Esophagus (tissue), 2 donors: ENCODE measurements at regions not wholly inside any gene's neighbourhood (a gene's known extent, or its start where the extent isn't known, plus 50 kb on each side); places are given as distances from the start of the nearest gene placed in this dataset.
"Not testable (repeated sequence)": the region's sequence is repeated elsewhere in the genome, so short reads cannot be mapped to it uniquely, and the experiment has no call there.

Experiments
- H3K27ac ChIP-seq, 2 donors: one replicate each; pipeline ENCODE4 v1.5.1; 2013; ENCODE audit warnings: low read depth in 2 of 2, mild to moderate bottlenecking in 2 of 2, inconsistent platforms in 1 of 2, low read length in 1 of 2, moderate library complexity in 1 of 2
- H3K27me3 ChIP-seq, 2 donors: one replicate each; pipeline ENCODE4 v1.6.1; 2013; ENCODE audit warnings: low read length in 2 of 2, control low read depth in 1 of 2, mild to moderate bottlenecking in 1 of 2; ENCODE audit not compliant: insufficient read depth in 2 of 2, control insufficient read depth in 1 of 2
- H3K36me3 ChIP-seq, 2 donors: one replicate each; pipeline ENCODE4 v1.6.1; 2013; ENCODE audit warnings: low read length in 1 of 2; ENCODE audit not compliant: control insufficient read depth in 2 of 2, insufficient read depth in 2 of 2
- H3K4me1 ChIP-seq, 2 donors: one replicate each; pipeline ENCODE4 v1.6.1; 2013; ENCODE audit warnings: low read length in 1 of 2; ENCODE audit not compliant: control insufficient read depth in 2 of 2, insufficient read depth in 2 of 2
- H3K4me3 ChIP-seq, 2 donors: one replicate each; pipeline ENCODE4 v1.5.1; 2013; ENCODE audit warnings: low read length in 2 of 2, mild to moderate bottlenecking in 2 of 2, low read depth in 1 of 2, moderate library complexity in 1 of 2
- H3K9me3 ChIP-seq, 2 donors: one replicate each; pipeline ENCODE4 v1.6.1; 2013; ENCODE audit warnings: mild to moderate bottlenecking in 2 of 2, low read depth in 1 of 2, low read length in 1 of 2, moderate library complexity in 1 of 2; ENCODE audit not compliant: control insufficient read depth in 2 of 2, insufficient read depth in 1 of 2
- WGBS, 2 donors: extraction: QIAGEN DNeasy Blood & Tissue Kit; methylation state at CpG; one replicate each; pipeline ENCODE4 v1.1.7; 2013; 5-methylcytosine and 5-hydroxymethylcytosine counted together
- donor health status: healthy with polysubstance abuse.
- donor health status: Bipolar disorder and iron deficiency.

GRCh38 chr3:139260793-139261736, 82.8 kb upstream of the MRPS22 start:
- Histone ChIP-seq H3K27me3 (no peaks in the 10 kb centered on the region), H3K36me3 (no peaks in the 10 kb centered on the region), H3K27ac (no peak overlapping the region), H3K9me3 (no peaks in the 10 kb centered on the region), H3K4me3 (no peak overlapping the region), H3K4me1 (no peaks in the 10 kb centered on the region)
- 75% methylated on average over 8 of the region's 8 CpGs for WGBS, 2 donors

GRCh38 chr3:139261754-139262586, 81.8 kb upstream of the MRPS22 start:
- Histone ChIP-seq H3K27me3 (no peaks in the 10 kb centered on the region), H3K27ac (no peak overlapping the region), H3K4me1 (no peaks in the 10 kb centered on the region), H3K36me3 (no peaks in the 10 kb centered on the region), H3K4me3 (no peak overlapping the region), H3K9me3 (no peaks in the 10 kb centered on the region)
- 85 to 86% methylated on average over 7 of the region's 7 CpGs for WGBS, 2 donors

GRCh38 chr3:139263798-139264197, 80.0 kb upstream of the MRPS22 start:
- Histone ChIP-seq H3K36me3 (no peaks in the 10 kb centered on the region), H3K4me3 (no peak overlapping the region), H3K4me1 (no peaks in the 10 kb centered on the region), H3K27ac (no peak overlapping the region), H3K27me3 (no peaks in the 10 kb centered on the region), H3K9me3 (no peaks in the 10 kb centered on the region)
- WGBS, 2 donors = 91 to 93% methylated on average over 4 of the region's 4 CpGs

- 91 to 93% methylated on average over 3 of the region's 3 CpGs for WGBS, 2 donors
- Histone ChIP-seq H3K27ac (no peak overlapping the region), H3K4me3 (no peak overlapping the region), H3K36me3 (no peaks in the 10 kb centered on the region), H3K9me3 (no peaks in the 10 kb centered on the region), H3K4me1 (no peaks in the 10 kb centered on the region), H3K27me3 (no peaks in the 10 kb centered on the region)
Measured at GRCh38 chr3:139264375-139264774, 79.4 kb upstream of the MRPS22 start.

GRCh38 chr3:139265131-139266016, 78.4 kb upstream of the MRPS22 start:
- no peak overlapping the region for H3K27ac ChIP-seq
- no peaks in the 10 kb centered on the region for H3K36me3 ChIP-seq
- no peak overlapping the region for H3K4me3 ChIP-seq
- H3K9me3 ChIP-seq = no peaks in the 10 kb centered on the region
- H3K27me3 ChIP-seq = no peaks in the 10 kb centered on the region
- 83 to 93% methylated on average over 9 of the region's 9 CpGs for WGBS, 2 donors
- no peaks in the 10 kb centered on the region for H3K4me1 ChIP-seq

GRCh38 chr3:139267300-139268246, 76.2 kb upstream of the MRPS22 start:
- H3K27ac ChIP-seq = no peak overlapping the region
- H3K4me1 ChIP-seq = no peaks in the 10 kb centered on the region
- no peaks in the 10 kb centered on the region for H3K27me3 ChIP-seq
- no peaks in the 10 kb centered on the region for H3K9me3 ChIP-seq
- no peaks in the 10 kb centered on the region for H3K36me3 ChIP-seq
- H3K4me3 ChIP-seq = no peak overlapping the region
- 84% methylated on average over 7 of the region's 7 CpGs for WGBS, 2 donors

GRCh38 chr3:139269984-139270383, 73.8 kb upstream of the MRPS22 start:
- no peaks in the 10 kb centered on the region for H3K4me1 ChIP-seq
- H3K27ac ChIP-seq = no peak overlapping the region
- WGBS, 2 donors = 76 to 91% methylated on average over 2 of the region's 2 CpGs
- H3K9me3 ChIP-seq = no peaks in the 10 kb centered on the region
- no peaks in the 10 kb centered on the region for H3K36me3 ChIP-seq
- no peak overlapping the region for H3K4me3 ChIP-seq
- no peaks in the 10 kb centered on the region for H3K27me3 ChIP-seq

- H3K27me3 ChIP-seq, H3K27ac ChIP-seq, H3K9me3 ChIP-seq, H3K4me1 ChIP-seq, H3K4me3 ChIP-seq, H3K36me3 ChIP-seq: not testable (repeated sequence)
- 68 to 78% methylated on average over 2 of the region's 2 CpGs for WGBS, 2 donors
Measured at GRCh38 chr3:139270652-139271051, 73.2 kb upstream of the MRPS22 start.
